Fibroblast of mammary gland (primary cell): ENCODE measurements at regions not wholly inside any gene's neighbourhood (a gene's known extent, or its start where the extent isn't known, plus 50 kb on each side); places are given as distances from the start of the nearest gene placed in this dataset.
"Not testable (repeated sequence)": the region's sequence is repeated elsewhere in the genome, so short reads cannot be mapped to it uniquely, and the experiment has no call there.

Experiments used
- DNase-seq: peaks from one replicate; pipeline ENCODE4 v3.0.0-alpha.2; 2010; ENCODE audit warnings: low read depth
- H3K4me3 ChIP-seq: 2 replicates; pipeline ENCODE4 v1.5.1; 2011; ENCODE audit warnings: low read depth, mild to moderate bottlenecking, low read length, moderate library complexity; ENCODE audit not compliant: control insufficient read depth
- CTCF ChIP-seq: conservative IDR thresholded peaks from 2 replicates; pipeline ENCODE4 v1.5.1; 2011; ENCODE audit warnings: low read depth, low read length, inconsistent platforms; ENCODE audit not compliant: control insufficient read depth, insufficient read depth

GRCh38 chr2:71925268-71926088 lies 222.2 kb downstream of the CYP26B1 start:
- DNase-seq = peak; percentile 69
- no peak for TF ChIP-seq CTCF
- H3K4me3 ChIP-seq = no peak overlapping the region

- DNase-seq = peak; percentile 65
- no peak overlapping the region for H3K4me3 ChIP-seq
- TF ChIP-seq CTCF = peak; percentile 62
These were observed 223.7 kb downstream of the CYP26B1 start for GRCh38 chr2:71923887-71924533.

GRCh38 chr2:71923143-71923525 lies 224.5 kb downstream of the CYP26B1 start:
- no peak overlapping the region for H3K4me3 ChIP-seq
- peak; percentile 93 for DNase-seq
- TF ChIP-seq CTCF = no peak

GRCh38 chr2:71922499-71923142 lies 225.0 kb downstream of the CYP26B1 start:
- H3K4me3 ChIP-seq = no peak overlapping the region
- no peak for TF ChIP-seq CTCF
- no peak for DNase-seq

GRCh38 chr2:71922091-71922490 lies 225.6 kb downstream of the CYP26B1 start:
- TF ChIP-seq CTCF = no peak
- no peak overlapping the region for H3K4me3 ChIP-seq
- DNase-seq = no peak

GRCh38 chr2:71920819-71921218 lies 226.8 kb downstream of the CYP26B1 start:
- H3K4me3 ChIP-seq, DNase-seq: not testable (repeated sequence)

GRCh38 chr2:71919708-71920107 lies 228.0 kb downstream of the CYP26B1 start:
- peak; percentile 73 for DNase-seq

More at GRCh38 chr2:71919708-71920107, 228.0 kb downstream of the CYP26B1 start:
- no peak overlapping the region for H3K4me3 ChIP-seq
- no peak for TF ChIP-seq CTCF
